Thyroid gland (tissue), 4 donors: ENCODE measurements at regions not wholly inside any gene's neighbourhood (a gene's known extent, or its start where the extent isn't known, plus 50 kb on each side); places are given as distances from the start of the nearest gene placed in this dataset.
"Not testable (repeated sequence)": the region's sequence is repeated elsewhere in the genome, so short reads cannot be mapped to it uniquely, and the experiment has no call there.

ENCODE experiments used
- POLR2A ChIP-seq, 2 donors: fragments of 450-650 bp; IDR thresholded peaks; one replicate each; pipeline ENCODE4 v1.6.1; 2017; ENCODE audit warnings: antibody characterized with exemption in 2 of 2, mild to moderate bottlenecking in 2 of 2, moderate library complexity in 1 of 2
- TF ChIP-seq, protein P1 (sequence below), 6 experiments: fragments of 200-600 bp in 3 of 6; fragments of 450-650 bp in 3 of 6; sonication (generic) in 3 of 6; IDR thresholded peaks; one replicate each; pipeline ENCODE4 v1.5.1; 2016 to 2019; ENCODE audit warnings: antibody characterized with exemption in 6 of 6, mild to moderate bottlenecking in 2 of 6, inconsistent platforms in 1 of 6, moderate library complexity in 1 of 6

DNA sequence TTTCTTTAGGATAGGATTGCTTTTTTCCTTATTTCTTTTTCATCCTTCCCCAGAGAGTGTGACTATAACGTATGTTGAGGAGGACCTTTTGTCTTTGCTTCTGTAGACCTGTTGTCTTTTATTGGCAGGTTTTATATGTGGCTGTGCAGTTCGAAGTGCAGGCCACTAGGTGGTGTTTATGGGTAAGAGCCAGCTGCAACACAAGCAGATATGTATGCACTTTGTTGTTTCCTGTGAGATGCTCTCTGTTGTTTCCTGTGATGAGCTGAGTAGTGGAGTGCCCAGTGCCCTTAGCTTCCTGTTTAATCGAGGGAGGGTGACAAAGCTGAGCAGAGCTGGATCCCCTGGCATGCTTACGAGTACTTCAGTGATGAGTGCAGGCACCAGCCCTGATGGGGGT is 50.0 kb upstream of the TGIF2LX start:
- TF ChIP-seq, protein P1, sequence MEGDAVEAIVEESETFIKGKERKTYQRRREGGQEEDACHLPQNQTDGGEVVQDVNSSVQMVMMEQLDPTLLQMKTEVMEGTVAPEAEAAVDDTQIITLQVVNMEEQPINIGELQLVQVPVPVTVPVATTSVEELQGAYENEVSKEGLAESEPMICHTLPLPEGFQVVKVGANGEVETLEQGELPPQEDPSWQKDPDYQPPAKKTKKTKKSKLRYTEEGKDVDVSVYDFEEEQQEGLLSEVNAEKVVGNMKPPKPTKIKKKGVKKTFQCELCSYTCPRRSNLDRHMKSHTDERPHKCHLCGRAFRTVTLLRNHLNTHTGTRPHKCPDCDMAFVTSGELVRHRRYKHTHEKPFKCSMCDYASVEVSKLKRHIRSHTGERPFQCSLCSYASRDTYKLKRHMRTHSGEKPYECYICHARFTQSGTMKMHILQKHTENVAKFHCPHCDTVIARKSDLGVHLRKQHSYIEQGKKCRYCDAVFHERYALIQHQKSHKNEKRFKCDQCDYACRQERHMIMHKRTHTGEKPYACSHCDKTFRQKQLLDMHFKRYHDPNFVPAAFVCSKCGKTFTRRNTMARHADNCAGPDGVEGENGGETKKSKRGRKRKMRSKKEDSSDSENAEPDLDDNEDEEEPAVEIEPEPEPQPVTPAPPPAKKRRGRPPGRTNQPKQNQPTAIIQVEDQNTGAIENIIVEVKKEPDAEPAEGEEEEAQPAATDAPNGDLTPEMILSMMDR (IDR thresholded peaks at IDR 0.05): peak in 2 of 6 experiments; percentile 8 to 28
- TF ChIP-seq POLR2A (IDR thresholded peaks at IDR 0.05): not testable (repeated sequence)
